ENCODE measurements at regions not wholly inside any gene's neighbourhood (a gene's known extent, or its start where the extent isn't known, plus 50 kb on each side); places are given as distances from the start of the nearest gene placed in this dataset.

DNA sequence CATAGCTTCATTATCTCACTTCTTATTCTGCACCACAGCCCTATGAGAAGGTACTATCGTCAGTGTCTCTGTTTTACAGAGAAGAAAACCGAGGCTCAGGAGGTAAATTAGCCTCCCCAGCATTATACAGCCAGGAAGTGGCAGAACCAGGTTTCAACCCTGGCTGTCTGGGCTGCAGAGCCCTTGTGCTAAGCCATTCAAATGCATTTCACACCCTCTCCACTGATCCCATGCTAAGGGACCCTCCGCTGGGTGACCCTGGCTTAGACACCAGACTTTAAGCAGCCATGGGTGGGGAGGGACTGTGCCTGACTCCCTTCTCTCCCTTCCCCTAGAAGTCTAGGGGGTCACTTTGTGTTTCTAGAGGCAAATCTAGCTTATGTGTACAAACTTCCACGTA lies 87.5 kb downstream of the RRAGC start:
- TF ChIP-seq POLR2A (IDR thresholded peaks at IDR 0.05; ENCODE audit: low read depth, low read length) (no peak), POLR2AphosphoS5 (IDR thresholded peaks at IDR 0.05; ENCODE audit: low read depth, low read length) (no peak), POU2F2 (IDR thresholded peaks at IDR 0.05; ENCODE audit: low read depth, low read length) (no peak), TAF1 (IDR thresholded peaks at IDR 0.05; ENCODE audit: low read depth, low read length) (no peak), PAX5 (IDR thresholded peaks at IDR 0.05; ENCODE audit: insufficient read depth, low read length, severe bottlenecking) (no peak)

Data from GM12891 (cell line).